HepG2 (cell line): ENCODE measurements at regions not wholly inside any gene's neighbourhood (a gene's known extent, or its start where the extent isn't known, plus 50 kb on each side); places are given as distances from the start of the nearest gene placed in this dataset.

Source experiments
- FOXM1 ChIP-seq: sonication (generic); formaldehyde crosslinking; IDR thresholded peaks from 2 replicates; pipeline ENCODE4 v1.5.0; 2020; ENCODE audit warnings: missing genetic modification reagents
- SNAI1 ChIP-seq: sonication (generic); formaldehyde crosslinking; IDR thresholded peaks from 2 replicates; pipeline ENCODE4 v1.5.0; 2020; ENCODE audit warnings: mild to moderate bottlenecking, missing genetic modification reagents, borderline replicate concordance
- SRF ChIP-seq: IDR thresholded peaks from 2 replicates; pipeline ENCODE4 v1.6.1; 2011; ENCODE audit warnings: mild to moderate bottlenecking, low read depth, low read length, moderate library complexity
- STAT6 ChIP-seq: sonication (generic); formaldehyde crosslinking; IDR thresholded peaks from 2 replicates; pipeline ENCODE4 v1.4.0; 2020; ENCODE audit warnings: missing genetic modification reagents, mild to moderate bottlenecking, borderline replicate concordance
- TF ChIP-seq, protein P1 (sequence below), 2 experiments: sonication (generic) in 1 of 2; formaldehyde crosslinking in 1 of 2; IDR thresholded peaks; 2 replicates each; pipeline versions ENCODE4 v1.4.0 to v1.6.1; 2016 to 2020; ENCODE audit warnings: borderline replicate concordance in 1 of 2, low read depth in 1 of 2, mild to moderate bottlenecking in 1 of 2, missing genetic modification reagents in 1 of 2
- TF ChIP-seq, protein P2 (sequence below): sonication (generic); formaldehyde crosslinking; IDR thresholded peaks from 2 replicates; pipeline ENCODE4 v1.4.0; 2020; ENCODE audit warnings: low read depth, missing genetic modification reagents

DNA sequence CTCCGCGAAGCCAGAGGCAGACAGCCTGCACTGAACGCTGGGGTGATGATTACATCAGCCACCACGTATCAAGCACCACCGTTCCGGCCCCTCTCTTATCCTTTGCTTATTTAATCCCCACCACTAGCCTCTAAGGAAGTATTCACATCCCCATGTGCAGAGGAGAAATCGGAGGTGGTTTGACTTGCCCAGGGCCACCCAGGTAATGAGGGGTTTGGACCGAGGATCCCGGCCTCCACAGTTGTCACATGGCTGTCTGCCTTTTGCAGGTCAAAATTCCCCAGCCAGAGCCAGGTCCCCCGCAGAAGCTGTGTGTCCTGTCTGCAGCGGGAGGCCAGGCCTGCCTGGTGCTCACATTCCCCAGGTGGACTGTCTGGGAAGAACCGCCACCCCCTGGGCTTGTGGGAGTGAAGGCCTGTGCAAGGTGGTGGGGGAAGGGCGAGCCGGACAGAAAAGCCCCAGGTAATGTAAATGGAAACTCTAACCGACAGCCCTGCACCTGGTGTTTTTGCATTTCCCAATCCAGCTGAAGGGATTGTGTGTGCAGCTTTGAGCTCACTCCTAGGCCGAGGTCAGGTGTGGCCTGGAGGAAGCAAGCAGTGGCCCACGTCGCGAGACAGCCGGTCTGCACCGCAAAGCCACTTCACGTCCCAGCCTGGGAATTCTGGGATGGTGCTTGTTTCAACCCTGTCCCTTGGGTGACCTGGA, 108.5 kb upstream of the ID2 start (continued):
- TF ChIP-seq SRF (no peak), STAT6 (CRISPR knock-in tag) (no peak), FOXM1 (CRISPR knock-in tag) (no peak), SNAI1 (CRISPR knock-in tag) (no peak)
- TF ChIP-seq, protein P1, sequence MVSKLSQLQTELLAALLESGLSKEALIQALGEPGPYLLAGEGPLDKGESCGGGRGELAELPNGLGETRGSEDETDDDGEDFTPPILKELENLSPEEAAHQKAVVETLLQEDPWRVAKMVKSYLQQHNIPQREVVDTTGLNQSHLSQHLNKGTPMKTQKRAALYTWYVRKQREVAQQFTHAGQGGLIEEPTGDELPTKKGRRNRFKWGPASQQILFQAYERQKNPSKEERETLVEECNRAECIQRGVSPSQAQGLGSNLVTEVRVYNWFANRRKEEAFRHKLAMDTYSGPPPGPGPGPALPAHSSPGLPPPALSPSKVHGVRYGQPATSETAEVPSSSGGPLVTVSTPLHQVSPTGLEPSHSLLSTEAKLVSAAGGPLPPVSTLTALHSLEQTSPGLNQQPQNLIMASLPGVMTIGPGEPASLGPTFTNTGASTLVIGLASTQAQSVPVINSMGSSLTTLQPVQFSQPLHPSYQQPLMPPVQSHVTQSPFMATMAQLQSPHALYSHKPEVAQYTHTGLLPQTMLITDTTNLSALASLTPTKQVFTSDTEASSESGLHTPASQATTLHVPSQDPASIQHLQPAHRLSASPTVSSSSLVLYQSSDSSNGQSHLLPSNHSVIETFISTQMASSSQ (IDR thresholded peaks at IDR 0.05; ENCODE audit: low read depth): no peak
- TF ChIP-seq, protein P1 (CRISPR knock-in tag; IDR thresholded peaks at IDR 0.05; ENCODE audit: borderline replicate concordance): no peak
- TF ChIP-seq, protein P2, sequence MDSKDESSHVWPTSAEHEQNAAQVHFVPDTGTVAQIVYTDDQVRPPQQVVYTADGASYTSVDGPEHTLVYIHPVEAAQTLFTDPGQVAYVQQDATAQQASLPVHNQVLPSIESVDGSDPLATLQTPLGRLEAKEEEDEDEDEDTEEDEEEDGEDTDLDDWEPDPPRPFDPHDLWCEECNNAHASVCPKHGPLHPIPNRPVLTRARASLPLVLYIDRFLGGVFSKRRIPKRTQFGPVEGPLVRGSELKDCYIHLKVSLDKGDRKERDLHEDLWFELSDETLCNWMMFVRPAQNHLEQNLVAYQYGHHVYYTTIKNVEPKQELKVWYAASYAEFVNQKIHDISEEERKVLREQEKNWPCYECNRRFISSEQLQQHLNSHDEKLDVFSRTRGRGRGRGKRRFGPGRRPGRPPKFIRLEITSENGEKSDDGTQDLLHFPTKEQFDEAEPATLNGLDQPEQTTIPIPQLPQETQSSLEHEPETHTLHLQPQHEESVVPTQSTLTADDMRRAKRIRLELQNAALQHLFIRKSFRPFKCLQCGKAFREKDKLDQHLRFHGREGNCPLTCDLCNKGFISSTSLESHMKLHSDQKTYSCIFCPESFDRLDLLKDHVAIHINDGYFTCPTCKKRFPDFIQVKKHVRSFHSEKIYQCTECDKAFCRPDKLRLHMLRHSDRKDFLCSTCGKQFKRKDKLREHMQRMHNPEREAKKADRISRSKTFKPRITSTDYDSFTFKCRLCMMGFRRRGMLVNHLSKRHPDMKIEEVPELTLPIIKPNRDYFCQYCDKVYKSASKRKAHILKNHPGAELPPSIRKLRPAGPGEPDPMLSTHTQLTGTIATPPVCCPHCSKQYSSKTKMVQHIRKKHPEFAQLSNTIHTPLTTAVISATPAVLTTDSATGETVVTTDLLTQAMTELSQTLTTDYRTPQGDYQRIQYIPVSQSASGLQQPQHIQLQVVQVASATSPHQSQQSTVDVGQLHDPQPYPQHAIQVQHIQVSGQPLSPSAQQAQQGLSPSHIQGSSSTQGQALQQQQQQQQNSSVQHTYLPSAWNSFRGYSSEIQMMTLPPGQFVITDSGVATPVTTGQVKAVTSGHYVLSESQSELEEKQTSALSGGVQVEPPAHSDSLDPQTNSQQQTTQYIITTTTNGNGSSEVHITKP (CRISPR knock-in tag): no peak
